ENCODE measurements at regions not wholly inside any gene's neighbourhood (a gene's known extent, or its start where the extent isn't known, plus 50 kb on each side); places are given as distances from the start of the nearest gene placed in this dataset.

DNA sequence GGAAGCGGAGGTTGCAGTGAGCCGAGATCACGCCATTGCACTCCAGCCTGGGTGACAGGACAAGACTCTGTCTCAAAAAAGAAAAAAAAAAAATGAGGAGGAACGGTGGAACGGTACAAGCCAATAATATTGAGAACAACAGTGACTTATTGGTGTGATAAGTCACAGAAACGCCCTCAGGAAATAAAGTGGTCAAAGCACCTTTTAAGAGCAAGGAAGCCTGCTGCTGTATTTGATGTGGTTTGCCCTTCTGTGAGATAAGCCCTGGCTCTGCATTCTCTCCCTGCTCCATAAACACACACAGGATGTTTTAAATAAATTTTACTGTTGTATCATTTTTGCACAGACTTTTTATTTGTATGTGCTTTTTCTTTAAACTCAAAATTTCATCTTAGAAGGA, 269.9 kb upstream of the MSX2 start:
- TF ChIP-seq, protein P1, sequence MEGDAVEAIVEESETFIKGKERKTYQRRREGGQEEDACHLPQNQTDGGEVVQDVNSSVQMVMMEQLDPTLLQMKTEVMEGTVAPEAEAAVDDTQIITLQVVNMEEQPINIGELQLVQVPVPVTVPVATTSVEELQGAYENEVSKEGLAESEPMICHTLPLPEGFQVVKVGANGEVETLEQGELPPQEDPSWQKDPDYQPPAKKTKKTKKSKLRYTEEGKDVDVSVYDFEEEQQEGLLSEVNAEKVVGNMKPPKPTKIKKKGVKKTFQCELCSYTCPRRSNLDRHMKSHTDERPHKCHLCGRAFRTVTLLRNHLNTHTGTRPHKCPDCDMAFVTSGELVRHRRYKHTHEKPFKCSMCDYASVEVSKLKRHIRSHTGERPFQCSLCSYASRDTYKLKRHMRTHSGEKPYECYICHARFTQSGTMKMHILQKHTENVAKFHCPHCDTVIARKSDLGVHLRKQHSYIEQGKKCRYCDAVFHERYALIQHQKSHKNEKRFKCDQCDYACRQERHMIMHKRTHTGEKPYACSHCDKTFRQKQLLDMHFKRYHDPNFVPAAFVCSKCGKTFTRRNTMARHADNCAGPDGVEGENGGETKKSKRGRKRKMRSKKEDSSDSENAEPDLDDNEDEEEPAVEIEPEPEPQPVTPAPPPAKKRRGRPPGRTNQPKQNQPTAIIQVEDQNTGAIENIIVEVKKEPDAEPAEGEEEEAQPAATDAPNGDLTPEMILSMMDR (IDR thresholded peaks at IDR 0.05), result no peak
- no peak for TF ChIP-seq POLR2A (IDR thresholded peaks at IDR 0.05)
- TF ChIP-seq EP300 (IDR thresholded peaks at IDR 0.05), result no peak
